Stromal cell of bone marrow (primary cell): ENCODE measurements at regions not wholly inside any gene's neighbourhood (a gene's known extent, or its start where the extent isn't known, plus 50 kb on each side); places are given as distances from the start of the nearest gene placed in this dataset.
"Not testable (repeated sequence)": the region's sequence is repeated elsewhere in the genome, so short reads cannot be mapped to it uniquely, and the experiment has no call there.

Experiments
- DNase-seq: peaks from one replicate; pipeline ENCODE4 v3.0.0-alpha.2; 2012; ENCODE audit warnings: low read depth

GRCh38 chr12:131314524-131315090, 360.9 kb downstream of the ADGRD1 start:
- DNase-seq: no peak

GRCh38 chr12:131315601-131316000, 361.9 kb downstream of the ADGRD1 start:
- DNase-seq: no peak

- DNase-seq: no peak
Measured at GRCh38 chr12:131316388-131316787, 362.7 kb downstream of the ADGRD1 start.

GRCh38 chr12:131318045-131318685, 364.5 kb downstream of the ADGRD1 start:
- DNase-seq: no peak

GRCh38 chr12:131321988-131322387, 368.3 kb downstream of the ADGRD1 start:
- no peak for DNase-seq

GRCh38 chr12:131322460-131322859, 368.8 kb downstream of the ADGRD1 start:
- not testable (repeated sequence) for DNase-seq

GRCh38 chr12:131323879-131324278, 370.2 kb downstream of the ADGRD1 start:
- no peak for DNase-seq

GRCh38 chr12:131327521-131328488, 374.1 kb downstream of the ADGRD1 start:
- no peak for DNase-seq

- not testable (repeated sequence) for DNase-seq
Measured at GRCh38 chr12:131328861-131329845, 375.4 kb downstream of the ADGRD1 start.

- DNase-seq: no peak
Measured at GRCh38 chr12:131330106-131330815, 376.6 kb downstream of the ADGRD1 start.

GRCh38 chr12:131331148-131331750, 377.5 kb downstream of the ADGRD1 start:
- DNase-seq: no peak

GRCh38 chr12:131332224-131332623, 378.5 kb downstream of the ADGRD1 start:
- no peak for DNase-seq

- DNase-seq: no peak
Measured at GRCh38 chr12:131333136-131333535, 377.8 kb upstream of the SFSWAP start.

- DNase-seq: no peak
Measured at GRCh38 chr12:131333621-131334440, 377.1 kb upstream of the SFSWAP start.

GRCh38 chr12:131334835-131335234, 376.1 kb upstream of the SFSWAP start:
- no peak for DNase-seq

- DNase-seq: no peak
Measured at GRCh38 chr12:131335456-131335855, 375.4 kb upstream of the SFSWAP start.

- DNase-seq: not testable (repeated sequence)
Measured at GRCh38 chr12:131337861-131338260, 373.0 kb upstream of the SFSWAP start.

GRCh38 chr12:131340616-131341210, 370.2 kb upstream of the SFSWAP start:
- DNase-seq: no peak

- not testable (repeated sequence) for DNase-seq
Measured at GRCh38 chr12:131341608-131342007, 369.3 kb upstream of the SFSWAP start.
